GM18520 (cell line): ENCODE measurements at regions not wholly inside any gene's neighbourhood (a gene's known extent, or its start where the extent isn't known, plus 50 kb on each side); places are given as distances from the start of the nearest gene placed in this dataset.

Source experiments
- ATAC-seq: cut with Tn5 transposase; IDR thresholded peaks from one replicate; pipeline ENCODE4 v1.9.1; 2021; ENCODE audit not compliant: unreplicated experiment

DNA sequence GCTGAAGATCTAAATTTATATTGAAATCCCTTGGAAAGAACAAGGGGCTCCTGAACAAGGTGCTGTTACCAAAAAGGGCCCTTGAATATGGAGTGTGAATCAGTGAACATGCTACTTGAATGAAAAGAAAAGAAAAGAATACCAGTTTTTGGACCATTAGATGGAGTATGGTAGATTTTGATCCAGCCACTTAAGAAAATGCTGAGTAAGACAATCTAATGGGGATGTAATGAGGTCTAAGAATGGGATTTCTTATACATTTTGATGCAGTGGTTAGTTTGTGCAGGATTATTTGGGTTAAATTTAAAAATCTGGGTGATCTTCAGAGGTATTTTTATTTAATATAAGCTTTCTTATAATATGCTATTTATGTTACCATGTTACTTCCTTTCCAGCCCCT, 2003.0 kb upstream of the LRRTM1 start:
- ATAC-seq, result no peak

DNA sequence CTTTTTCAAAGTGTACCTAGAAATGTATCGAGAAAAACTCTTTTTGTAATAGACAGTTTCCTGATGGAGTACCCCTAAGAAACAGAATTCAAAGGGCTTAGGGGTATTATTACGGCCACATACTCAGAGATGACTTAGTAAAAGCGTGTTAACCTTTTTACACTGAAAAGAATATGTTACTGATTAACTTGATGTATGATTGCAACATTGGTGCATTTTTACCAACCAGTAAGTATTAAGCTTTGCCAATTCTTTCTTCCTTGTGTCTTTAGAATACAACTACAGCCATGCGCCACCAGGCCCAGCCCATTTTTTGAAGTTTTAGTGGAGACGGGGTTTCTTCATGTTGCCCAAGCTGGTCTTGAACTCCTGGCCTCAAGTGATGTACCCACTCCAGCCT, 1997.0 kb upstream of the LRRTM1 start:
- no peak for ATAC-seq

DNA sequence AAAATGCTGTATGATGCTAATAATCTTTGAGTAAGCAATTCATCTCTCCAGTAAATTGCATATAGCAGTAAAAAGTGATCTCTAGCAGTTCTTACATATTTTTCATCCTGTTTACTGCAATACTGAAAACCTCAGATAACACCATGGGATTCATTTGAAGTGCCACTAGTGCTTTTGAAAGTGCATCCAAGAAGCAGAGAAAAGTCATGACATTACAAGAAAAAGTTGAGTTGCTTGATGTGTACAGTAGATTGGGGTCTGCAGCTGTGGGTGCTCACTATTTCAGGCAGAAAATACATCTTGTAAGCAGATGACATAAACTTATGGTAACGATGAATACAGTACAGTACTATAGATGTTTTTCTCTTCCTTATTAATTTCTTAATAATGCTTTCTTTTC, 1984.9 kb upstream of the LRRTM1 start:
- no peak for ATAC-seq

DNA sequence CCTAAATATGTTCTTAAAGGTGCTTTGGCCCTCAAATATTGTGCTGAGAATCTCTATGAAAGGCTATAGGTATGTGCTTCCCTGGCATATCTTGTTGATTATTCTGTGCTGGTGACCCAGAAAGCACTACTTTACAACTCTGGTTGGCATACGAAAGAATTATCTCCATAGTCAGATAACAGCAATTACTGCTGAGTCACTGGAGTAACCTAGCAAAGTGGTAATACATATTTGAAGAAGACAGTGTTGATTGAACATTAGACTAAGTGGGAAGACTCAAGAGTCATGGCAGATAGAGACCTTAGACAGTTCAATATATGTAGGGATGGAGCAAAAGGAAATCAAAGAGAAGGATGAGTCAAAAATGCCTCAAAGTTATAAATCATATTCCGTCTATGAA, 1978.5 kb upstream of the LRRTM1 start:
- no peak for ATAC-seq

DNA sequence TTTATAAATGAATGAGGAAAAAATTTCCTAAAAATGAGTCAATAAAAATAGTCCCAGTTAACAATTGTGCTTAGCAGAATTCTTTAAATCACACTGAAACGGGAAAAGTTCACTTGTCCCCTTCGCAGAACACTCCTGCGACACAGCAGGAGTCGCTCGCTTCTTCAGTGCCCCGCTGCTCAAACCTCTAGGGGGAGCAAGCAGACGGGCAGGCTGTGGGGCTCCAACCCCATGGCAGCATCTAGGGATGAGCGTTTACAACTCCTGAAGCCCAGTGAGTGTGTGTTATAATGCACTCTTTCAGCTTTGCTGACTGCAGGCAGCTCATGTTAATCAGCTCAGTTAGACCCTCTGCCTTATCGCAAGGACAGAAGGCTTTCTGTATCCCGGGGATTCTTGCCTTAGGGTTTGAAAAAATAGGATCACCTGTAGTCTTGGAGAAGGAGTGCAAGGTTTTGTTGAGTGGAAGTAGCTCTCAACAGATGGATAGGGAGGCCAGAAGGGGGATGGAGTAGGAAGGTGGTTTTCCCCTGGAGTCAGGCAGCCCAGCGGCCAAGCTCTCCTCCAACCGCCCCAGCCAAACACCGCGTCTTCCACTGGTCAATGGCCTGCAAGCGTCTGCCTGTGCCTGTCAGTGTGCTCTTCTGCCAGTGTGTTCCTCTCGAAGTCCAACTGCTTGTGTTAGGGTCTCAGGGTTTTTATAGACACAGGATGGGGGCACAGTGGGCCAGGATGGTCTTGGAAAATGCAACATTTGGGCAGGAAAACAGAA, 1977.7 kb upstream of the LRRTM1 start:
- ATAC-seq, result no peak

DNA sequence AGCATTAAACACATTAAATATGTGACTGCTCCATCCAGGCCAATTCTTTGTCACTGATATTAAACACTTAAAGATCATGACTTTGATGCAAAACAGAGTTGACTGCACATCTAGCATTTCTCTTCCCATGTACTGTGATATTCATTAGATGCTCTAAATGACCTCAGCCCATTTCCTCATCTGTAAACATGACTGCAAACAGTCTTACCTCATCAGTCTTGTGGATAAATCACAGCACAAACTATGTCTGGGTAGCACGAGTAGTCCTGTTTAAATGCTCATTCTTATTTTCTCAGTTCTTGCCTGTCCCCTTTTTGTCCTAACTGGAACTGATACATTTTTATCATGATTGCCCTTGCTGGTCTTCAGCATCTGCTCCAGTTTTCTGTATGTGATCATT, 1974.8 kb upstream of the LRRTM1 start:
- no peak for ATAC-seq

DNA sequence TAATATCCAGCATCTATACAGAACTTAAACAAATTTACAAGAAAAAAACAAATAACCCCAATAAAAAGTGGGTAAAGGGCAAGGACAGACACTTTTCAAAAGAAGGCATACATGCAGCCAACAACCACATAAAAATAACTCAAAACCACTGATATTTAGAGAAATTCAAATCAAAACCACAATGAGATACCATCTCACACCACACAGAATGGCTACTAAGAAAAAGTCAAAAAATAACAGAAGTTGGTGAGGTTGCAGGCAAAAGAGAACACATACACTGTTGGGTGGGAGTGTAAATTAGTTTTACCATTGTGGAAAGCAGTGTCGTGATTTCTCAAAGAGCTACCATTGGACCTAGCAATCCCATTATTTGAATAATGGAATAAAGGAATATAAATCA, 1973.9 kb upstream of the LRRTM1 start:
- ATAC-seq, result no peak

DNA sequence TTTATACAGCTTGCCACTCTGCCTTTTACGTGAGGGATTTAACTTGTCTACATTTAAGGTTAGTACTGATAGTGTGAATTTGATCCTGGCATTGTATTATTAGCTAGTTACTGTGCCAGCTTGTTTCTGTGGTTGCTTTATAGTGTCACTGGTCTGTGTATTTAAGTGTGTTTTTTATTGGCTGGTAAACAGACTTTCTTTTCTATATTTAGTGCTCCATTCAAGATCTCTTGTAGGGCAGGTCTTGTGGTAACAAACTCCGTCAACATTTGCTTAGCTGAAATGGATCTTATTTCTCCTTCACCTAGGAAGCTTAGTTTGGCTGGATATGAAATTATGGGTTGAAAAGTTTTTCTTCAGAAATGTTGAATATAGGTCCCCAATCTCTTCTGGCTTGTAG, 1971.0 kb upstream of the LRRTM1 start:
- ATAC-seq, result no peak

DNA sequence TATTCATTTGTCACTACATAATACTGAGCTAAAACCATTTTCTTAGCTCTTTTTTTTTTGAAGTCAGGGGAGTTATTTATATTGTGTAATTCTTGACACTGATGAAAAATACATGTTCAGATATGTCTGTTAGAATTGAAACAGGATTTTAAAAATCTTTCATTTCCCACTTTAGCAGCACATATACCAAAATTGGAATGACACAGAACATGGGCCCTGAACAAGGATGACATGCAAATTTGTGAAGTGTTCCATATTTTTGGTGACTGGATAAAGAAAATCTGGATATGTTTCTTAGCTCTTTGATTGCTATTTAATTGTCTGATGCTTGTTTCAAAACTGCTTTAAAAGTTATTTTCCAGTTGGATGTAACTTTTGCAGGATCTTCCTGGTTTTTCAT, 1963.9 kb upstream of the LRRTM1 start:
- no peak for ATAC-seq

DNA sequence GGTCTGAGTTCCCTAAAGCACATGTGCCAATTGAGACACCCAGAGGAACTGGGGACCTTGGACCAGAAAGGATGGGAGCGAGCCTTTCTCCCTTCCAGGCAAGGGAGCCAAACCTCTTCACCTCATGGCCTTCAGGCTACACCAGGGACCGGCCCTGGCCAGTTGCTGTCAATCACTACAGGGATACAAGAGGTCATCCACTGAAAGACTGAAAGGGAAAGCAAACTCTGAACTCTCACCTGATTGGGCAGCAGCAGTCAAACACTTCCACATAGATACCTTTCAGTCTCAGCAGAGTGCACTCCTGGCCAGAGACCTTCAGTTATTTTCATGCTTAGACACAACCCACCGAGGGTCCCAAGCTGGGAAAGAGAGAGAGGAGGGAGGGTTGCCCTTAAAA, 1956.0 kb upstream of the LRRTM1 start:
- ATAC-seq, result no peak

DNA sequence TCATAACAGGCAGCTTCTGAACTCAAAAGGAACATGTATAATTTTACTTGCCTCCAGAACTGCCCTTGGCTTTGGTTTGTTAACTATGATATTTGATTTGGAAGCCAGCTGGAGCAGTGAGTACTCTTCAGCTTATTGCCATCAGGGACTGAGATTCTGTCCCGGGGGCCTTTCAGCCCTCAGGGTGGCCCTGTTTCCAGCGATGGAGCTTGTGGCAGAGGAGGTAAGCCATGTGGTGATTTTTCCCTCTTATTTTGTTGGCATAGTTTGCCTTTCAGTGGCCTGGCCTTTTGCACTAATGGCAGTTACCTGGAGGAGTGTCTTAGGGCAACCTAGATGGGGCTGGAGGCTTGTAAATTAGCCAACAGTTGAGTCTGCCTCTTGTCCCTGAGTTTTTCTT, 1955.0 kb upstream of the LRRTM1 start:
- ATAC-seq, result no peak

DNA sequence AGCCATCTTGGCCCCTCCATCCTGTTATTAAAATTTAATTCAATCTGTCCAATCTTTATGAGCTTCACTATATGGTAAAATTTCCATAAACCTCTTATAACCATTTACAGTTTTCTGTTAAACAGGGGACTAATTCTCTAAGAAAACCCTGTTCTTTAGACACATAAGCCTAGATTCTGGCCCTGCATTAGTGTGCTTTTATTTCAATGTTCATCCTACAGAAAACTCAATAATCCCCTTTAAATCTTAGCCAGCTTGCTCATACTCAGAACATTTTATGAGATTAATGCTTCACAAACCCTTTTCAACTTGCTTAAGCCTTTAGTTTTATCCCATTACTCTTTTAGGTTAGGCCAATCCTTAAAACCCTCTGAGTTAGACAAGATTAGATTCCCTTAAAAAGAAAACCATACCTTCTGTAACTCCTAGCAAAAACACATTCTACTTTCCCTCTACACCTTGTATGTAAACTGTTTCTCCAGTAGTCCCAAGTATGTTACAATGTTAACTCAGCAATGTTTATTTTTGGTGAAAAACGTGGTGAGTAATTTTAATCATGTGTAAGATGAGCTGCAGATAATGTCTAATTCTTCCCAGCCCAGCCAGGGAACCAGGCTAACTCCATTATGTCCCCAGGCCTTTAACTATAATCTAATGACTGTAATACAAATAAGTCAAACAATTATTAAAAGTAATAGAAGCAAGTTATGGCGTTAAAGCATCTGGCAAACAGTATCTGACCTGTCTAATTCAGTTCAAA, 1953.4 kb upstream of the LRRTM1 start:
- no peak for ATAC-seq

DNA sequence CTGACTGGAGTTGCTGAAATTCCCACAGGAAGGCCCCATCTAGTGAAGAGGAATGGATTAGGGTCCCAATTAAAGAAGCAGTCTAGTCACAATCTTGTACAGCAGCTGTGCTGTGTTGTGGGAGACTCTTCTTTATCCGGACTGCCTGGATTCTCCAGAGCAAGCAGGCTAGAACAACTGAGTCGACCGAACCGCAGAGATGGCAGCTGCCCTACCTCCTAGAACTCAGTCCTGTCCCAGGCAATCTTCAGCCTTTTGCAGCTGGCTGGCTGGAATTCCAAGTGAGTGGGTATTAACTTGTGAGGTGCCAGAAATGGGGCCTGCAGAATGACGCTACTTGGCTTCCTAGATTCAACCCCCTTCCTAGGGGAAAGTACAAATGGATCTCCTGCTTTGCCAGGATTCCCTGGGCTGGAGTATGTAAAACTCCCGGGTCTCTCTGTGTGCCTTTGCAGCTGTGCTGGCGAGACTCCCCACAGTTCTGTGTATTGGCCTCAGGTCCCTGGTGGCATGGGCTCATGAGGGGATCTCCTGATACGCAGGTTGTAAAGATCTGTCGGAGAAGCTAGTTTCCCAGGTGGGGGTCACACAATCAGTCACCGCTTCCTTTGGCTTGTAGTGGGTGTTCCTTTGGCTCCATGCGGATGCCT, 1952.6 kb upstream of the LRRTM1 start:
- no peak for ATAC-seq

DNA sequence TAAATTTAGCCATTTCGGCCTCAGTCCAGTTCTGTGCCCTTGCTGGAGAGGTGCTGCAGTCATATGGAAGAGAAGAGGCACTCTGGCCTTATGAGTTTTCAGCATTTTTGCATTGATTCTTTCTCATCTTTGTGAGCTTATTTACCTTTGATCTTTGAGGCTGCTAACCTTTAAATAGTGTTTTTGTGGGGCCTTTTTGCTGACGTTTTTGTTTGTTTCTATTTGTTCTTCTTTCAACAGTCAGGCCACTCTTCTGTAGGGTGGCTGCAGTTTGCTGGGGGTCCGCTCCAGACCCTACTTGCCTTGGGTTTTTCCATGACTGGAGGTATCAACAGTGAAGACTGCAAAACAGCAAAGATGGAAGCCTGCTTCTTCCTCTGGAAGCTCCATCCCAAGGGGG, 1951.7 kb upstream of the LRRTM1 start:
- ATAC-seq, result no peak

DNA sequence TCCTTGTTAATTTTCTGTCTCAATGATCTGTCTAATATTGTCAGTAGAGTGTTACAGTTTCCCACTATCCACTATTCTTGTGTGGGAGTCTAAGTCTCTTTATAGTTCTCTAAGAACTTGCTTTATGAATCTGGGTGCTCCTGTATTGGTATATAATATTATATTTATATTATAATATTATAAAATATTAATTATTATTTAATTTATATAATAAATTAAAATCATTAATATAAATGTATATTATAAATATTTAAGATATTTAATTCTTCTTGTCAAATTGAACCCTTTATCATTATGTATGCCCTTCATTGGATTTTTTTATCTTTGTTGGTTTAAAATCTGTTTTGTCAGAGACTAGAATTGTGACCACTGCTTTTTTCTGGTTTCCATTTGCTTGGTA, 1950.2 kb upstream of the LRRTM1 start:
- ATAC-seq, result no peak

DNA sequence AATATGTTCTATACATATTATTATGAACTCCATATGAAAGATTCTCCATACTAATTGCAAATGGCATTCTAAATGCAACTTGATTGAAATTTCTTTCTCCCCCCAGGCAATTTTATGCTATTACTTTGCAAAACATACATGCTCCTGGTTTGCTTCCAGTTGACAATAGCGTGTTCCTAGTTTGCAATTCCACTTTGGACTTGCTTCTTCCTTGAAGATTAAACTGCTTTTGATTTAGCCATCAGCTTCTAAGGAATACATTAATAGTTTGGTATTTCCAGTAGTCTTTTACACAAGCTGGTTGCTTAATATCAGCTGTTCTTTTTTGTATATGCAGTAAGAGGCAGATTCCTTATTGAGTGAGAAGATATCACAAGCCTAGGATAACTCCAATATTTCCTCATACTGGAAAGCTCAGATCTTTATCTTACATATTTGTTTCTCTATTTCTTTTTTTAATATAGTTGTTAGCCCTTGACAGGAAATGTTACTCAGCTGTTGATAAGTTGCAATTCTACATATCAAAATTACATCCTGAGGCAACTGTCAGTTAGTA, 1941.7 kb upstream of the LRRTM1 start:
- no peak for ATAC-seq

DNA sequence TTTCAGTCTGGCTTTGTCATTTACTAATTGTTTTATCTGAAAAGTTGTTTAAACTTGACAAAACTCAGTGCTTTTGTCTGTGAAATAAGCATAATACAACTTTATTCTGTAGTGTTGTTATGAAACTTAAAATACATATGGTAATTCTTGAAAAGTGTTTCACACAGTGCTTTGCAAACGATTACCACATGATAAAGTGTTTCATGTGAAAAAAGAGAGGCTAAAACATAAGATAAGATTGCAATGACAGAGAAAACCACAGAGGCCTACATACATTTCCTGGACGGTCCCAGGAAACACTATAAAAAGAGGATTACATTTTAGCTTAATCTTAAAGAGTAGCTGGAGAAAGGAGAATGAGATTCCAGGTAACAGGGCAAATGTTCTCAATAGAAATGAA, 1934.6 kb upstream of the LRRTM1 start:
- ATAC-seq, result no peak

DNA sequence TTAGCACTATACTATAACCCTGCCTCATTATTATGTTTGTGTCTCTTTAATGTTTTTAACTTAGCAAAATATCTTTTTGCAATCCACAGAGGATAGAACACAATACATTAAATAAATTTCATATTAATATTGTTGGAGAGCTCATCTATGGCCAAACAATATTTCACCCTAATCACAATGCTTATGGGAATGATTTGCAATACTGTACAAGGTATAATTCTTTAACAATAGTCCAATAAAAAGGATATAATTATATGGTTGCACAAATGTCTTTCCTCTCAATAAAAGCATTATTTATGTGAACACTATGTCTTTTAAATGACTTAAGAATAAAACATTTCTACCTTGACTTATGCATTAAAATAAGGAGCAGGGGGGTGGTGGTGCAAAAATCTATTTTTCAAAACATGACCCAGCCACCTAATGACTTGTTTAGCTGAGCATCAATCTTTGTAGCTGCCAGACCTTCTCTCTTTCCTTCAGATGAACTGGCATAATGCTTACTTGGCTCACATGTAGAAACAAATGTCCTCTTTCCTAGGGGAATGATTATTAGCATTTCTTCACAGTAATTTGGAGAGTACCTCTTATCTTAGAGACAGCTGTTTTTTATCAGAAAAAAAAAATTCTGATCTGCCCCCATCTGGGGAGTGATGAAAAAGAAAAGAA, 1933.6 kb upstream of the LRRTM1 start:
- ATAC-seq, result no peak

DNA sequence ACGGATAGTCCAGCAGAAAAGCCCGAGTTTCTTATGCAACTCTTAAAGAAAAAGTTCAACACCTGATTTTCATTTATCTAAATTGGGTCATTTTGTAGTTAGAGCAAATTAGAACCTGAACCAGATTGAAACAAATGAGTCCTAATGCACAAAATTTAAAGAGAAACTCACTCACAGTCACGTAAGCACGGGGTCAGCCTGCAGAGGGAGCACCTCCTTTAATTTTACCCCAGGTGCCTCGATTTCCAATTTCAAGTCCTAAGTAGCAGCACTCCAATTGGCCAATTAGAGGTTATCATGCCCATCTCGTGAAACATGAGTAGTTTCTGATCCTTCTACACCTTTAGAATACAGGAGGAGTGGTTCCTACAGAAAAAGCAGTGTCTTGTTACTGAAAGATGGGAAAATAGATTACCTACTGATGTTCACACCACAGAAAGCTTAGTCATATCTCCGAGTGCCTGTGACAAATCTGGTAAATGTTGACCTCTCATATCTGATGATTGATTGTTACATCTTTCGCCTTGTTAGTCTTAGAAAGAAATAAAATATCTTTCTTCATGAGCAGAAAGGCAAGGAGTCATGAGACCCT, 1929.8 kb upstream of the LRRTM1 start:
- ATAC-seq, result no peak

DNA sequence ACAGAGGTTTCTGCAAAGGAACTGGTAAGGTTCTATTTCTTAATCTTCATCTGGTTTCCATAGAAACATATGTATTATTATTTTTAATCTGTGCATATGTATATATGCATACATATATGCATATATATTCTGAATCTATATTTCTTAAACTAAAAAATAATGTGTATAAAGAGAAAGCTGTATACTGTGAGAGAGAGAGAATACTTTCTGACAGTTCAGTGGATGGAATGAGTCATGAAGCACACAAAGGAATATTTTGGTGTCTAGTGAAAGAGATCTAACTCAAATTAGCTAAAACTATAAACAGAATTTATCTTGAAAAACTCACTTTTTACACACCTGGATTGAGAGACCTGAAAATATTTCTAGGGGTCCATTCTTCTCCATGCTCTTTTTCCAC, 1929.3 kb upstream of the LRRTM1 start:
- no peak for ATAC-seq

DNA sequence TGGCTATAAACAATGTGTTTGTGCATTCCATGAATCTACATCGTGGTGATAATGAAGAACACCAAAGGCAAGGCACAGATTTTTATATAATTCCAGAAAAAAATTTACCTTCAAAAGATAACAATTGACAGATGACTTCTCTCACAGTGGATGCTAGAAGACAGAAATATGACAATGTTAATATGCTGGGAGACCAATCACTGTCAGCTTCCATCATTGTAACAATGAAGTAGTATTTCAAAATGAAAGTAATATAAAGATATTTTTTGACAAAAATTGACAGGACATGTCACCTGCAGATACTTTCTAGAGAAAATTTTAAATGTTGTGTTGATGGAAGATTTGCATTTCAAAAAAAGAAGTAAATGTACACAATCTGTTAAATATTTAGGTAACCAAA, 1925.9 kb upstream of the LRRTM1 start:
- ATAC-seq, result no peak
